NCI-H1436 (cell line): ENCODE measurements at regions not wholly inside any gene's neighbourhood (a gene's known extent, or its start where the extent isn't known, plus 50 kb on each side); places are given as distances from the start of the nearest gene placed in this dataset.
"Not testable (repeated sequence)": the region's sequence is repeated elsewhere in the genome, so short reads cannot be mapped to it uniquely, and the experiment has no call there.

Experiments used
- DNase-seq: peaks from one replicate; lab custom pipeline; 2025; lab: John Stamatoyannopoulos, UW

GRCh38 chr11:129503646-129504045 lies 128.0 kb downstream of the BARX2 start:
- no peak for DNase-seq

GRCh38 chr11:129505266-129505665 lies 129.6 kb downstream of the BARX2 start:
- DNase-seq: no peak

GRCh38 chr11:129508163-129508562 lies 132.5 kb downstream of the BARX2 start:
- DNase-seq: no peak

DNA sequence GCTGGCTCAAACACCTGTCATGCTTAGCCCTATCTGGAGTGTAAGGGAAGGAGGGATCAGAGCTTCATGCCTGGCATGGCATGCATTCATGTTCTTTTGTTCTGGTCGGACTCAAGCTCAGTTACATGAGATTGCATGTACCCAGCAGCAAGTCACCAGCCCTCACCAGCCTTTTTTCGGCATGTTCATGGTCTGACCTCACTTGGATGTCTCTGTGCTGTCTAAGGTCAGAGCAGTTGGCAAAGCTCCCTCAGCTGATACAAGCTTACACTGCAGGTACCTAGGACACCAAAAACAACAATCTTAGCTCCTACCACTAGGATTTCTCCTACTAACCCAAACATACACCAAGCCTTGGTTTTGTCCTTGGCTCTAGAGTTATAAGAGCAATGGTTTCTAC lies 152.6 kb downstream of the BARX2 start:
- DNase-seq: no peak

DNA sequence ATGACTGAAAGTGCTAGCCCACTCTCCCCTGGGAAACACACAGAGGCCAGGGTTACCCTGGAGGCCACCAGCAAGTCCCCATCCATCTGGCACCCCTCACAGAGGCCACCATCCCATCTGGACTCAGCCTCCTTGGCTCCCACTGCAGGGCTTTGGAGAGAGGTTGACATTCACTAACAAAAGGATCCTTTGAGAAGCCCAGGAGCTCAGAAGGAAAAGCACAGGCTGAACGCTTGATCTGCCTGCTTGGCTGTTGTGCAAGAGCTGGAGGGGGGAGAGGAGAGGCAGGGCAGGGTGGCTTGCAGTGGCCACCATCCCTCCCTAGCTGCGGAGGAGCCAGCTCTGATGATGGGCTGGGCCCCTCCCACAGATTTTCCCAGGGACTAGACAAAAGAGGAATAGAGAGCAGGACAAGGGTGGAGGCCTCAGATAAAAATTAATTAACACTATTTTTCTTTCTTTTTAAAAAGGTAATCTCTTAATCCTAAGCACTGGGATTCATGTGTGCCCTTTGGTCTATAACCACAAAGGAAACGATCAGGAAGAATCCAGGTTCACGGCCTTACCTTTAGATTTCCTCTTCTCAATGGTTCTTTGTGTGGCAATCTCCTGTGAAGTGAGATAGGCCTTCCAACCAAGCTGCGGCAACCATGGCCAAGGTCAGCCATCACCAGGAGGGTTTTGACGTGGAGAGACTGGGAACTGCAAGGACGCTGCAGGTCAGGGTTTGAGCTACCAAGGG lies 154.7 kb downstream of the BARX2 start:
- no peak for DNase-seq

DNA sequence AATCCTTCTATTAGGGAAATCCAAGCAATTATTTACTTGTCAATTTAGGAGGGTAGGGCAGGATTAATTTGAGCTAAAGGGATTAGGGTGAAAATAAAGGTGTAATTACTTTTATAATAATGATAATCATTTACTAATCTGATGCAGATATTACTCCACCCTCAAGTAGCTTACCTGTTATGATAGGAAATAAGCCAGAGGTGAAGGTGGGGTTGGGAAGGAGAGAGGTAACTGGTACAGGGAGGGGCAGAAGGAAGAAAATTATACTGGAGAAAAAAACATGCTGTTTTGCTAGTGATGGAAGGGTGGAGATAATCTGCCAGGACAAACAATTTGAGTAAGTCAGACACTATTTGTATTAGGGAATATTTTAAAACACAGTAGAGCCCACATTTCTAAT lies 157.7 kb downstream of the BARX2 start:
- DNase-seq: no peak

DNA sequence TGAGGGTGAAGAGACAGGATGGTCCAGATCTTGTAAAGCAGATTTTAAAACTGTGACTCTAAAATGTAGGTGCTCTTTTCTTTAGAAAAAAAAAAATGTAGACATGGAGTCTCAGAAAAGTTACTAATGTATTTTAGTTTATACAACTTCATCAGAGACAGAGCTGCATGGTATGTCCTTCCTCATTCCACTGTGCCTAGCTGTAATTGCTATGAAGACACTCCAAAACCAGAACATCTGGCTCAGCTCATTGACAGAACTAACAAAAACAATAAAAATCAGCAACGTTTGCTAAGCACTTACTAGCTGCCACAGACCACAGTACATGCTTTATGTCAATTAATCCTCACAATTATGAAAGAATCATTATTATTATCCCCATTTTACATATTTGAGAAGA lies 160.7 kb downstream of the BARX2 start:
- no peak for DNase-seq

DNA sequence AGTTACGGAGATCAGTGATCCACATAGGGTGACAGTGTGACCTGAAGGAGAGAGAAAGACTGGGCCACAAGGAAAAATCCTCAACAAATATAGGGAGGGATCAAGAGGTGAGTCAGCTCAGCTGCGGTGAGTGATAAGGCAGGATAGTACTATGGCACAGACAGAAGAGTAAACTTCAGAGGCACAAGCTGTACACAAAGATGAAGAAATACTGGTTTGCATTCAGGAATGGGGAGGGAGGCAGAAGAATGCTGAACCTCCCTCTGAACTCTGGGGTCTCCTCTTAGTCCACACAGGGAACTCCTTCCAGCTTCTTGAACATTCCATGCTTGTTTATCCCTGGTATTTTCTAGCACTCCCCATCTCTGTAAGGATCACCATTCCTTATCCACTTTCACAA lies 162.7 kb downstream of the BARX2 start:
- DNase-seq: no peak

GRCh38 chr11:129543515-129544290 lies 168.1 kb downstream of the BARX2 start:
- DNase-seq: no peak

- no peak for DNase-seq
Measured at GRCh38 chr11:129544691-129545090, 169.0 kb downstream of the BARX2 start.

GRCh38 chr11:129546266-129546665 lies 170.6 kb downstream of the BARX2 start:
- no peak for DNase-seq

- no peak for DNase-seq
Measured at GRCh38 chr11:129557421-129557820, 181.8 kb downstream of the BARX2 start.

- DNase-seq: no peak
Measured at GRCh38 chr11:129569007-129569406, 193.4 kb downstream of the BARX2 start.

- not testable (repeated sequence) for DNase-seq
Measured at GRCh38 chr11:129572667-129573066, 197.0 kb downstream of the BARX2 start.

- DNase-seq: no peak
Measured at GRCh38 chr11:129573161-129573560, 197.5 kb downstream of the BARX2 start.

- DNase-seq: no peak
Measured at GRCh38 chr11:129574431-129574830, 198.8 kb downstream of the BARX2 start.

GRCh38 chr11:129576652-129577051 lies 201.0 kb downstream of the BARX2 start:
- no peak for DNase-seq

GRCh38 chr11:129578006-129578405 lies 202.4 kb downstream of the BARX2 start:
- no peak for DNase-seq

GRCh38 chr11:129580278-129580677 lies 204.6 kb downstream of the BARX2 start:
- DNase-seq: no peak

DNA sequence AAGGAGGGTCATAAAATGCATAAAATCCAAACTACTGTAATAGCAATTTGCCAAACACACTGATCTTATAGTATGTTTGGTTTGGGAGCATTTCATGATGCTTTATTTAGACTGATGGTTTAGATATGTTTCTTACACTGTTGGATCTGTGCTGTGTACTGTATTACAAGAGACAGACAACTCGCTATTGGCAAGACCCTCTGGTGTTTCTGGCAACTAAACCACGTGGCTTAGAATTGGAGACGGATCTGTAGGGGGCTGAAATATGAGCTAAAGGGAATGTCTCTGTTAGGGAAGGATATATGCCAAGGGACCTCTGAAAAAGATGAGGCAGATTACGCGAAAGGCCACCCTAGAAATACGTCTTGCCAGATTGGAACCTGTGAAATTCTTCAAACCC lies 208.7 kb downstream of the BARX2 start:
- no peak for DNase-seq

DNA sequence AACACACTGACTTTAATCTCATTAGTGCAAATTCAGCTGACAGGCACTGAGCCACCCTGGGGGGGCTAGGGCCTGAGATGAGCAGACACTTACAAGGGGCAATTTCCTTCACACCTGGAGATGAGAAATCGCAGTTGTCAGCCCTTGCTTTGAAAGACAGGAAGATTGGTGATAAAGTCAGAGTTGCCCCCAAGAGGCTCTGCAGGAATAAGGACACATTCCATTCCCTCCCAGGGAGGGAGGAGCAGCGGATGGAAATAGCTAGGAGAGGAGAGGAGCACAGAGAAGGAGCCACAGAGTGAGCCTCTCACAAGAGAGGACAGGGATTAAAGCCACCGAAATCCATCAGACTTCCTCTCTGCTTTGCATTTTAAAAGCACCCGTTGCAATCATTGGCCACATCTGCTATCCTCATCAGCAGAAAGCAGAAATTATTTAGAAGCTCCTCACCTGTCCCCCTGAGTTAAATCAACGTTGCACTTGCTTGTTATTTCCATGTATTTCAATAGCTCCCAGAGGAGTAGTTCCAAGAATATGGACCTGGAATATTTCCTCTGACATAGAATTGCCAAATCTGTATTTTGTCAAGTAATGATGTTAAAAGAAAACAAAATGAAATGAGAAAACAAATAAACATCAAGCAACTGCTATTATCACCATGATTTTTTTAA lies 213.7 kb downstream of the BARX2 start:
- no peak for DNase-seq

- no peak for DNase-seq
Measured at GRCh38 chr11:129590030-129590752, 214.5 kb downstream of the BARX2 start.
